Epithelial cell of proximal tubule (primary cell): ENCODE measurements at regions not wholly inside any gene's neighbourhood (a gene's known extent, or its start where the extent isn't known, plus 50 kb on each side); places are given as distances from the start of the nearest gene placed in this dataset.

ENCODE experiments used
- DNase-seq: peaks from one replicate; pipeline ENCODE4 v3.0.0-alpha.2; 2011; ENCODE audit warnings: low read depth
- H3K4me3 ChIP-seq: 2 replicates; pipeline ENCODE4 v1.5.1; 2011; ENCODE audit warnings: low read depth, mild to moderate bottlenecking, low read length
- CTCF ChIP-seq: conservative IDR thresholded peaks from 2 replicates; pipeline ENCODE4 v1.5.1; 2012; ENCODE audit warnings: low read depth, mild to moderate bottlenecking, low read length

- no peak for TF ChIP-seq CTCF
- DNase-seq, result no peak
- no peak overlapping the region for H3K4me3 ChIP-seq
Measured at GRCh38 chr7:81408728-81409127, 361.1 kb downstream of the HGF start.

GRCh38 chr7:81407094-81407493 lies 362.8 kb downstream of the HGF start:
- no peak for TF ChIP-seq CTCF
- DNase-seq, result no peak
- no peak overlapping the region for H3K4me3 ChIP-seq

GRCh38 chr7:81404669-81405068 lies 365.2 kb downstream of the HGF start:
- H3K4me3 ChIP-seq, result no peak overlapping the region
- DNase-seq, result no peak
- no peak for TF ChIP-seq CTCF

- H3K4me3 ChIP-seq, result no peak overlapping the region
- DNase-seq, result no peak
- TF ChIP-seq CTCF, result no peak
Measured at GRCh38 chr7:81402227-81402626, 367.6 kb downstream of the HGF start.

GRCh38 chr7:81399471-81399870 lies 370.4 kb downstream of the HGF start:
- no peak for TF ChIP-seq CTCF
- no peak overlapping the region for H3K4me3 ChIP-seq
- DNase-seq, result no peak

- no peak overlapping the region for H3K4me3 ChIP-seq
- DNase-seq, result no peak
Measured at GRCh38 chr7:81394029-81394428, 375.8 kb downstream of the HGF start.

More at GRCh38 chr7:81394029-81394428, 375.8 kb downstream of the HGF start:
- TF ChIP-seq CTCF, result no peak
